Epidermal melanocyte (primary cell): ENCODE measurements at regions not wholly inside any gene's neighbourhood (a gene's known extent, or its start where the extent isn't known, plus 50 kb on each side); places are given as distances from the start of the nearest gene placed in this dataset.

ENCODE experiments used
- DNase-seq: peaks from one replicate; pipeline ENCODE4 v3.0.0; 2011; ENCODE audit warnings: low spot score; ENCODE audit not compliant: insufficient read length

- DNase-seq: no peak
Measured at GRCh38 chr1:239872626-239873025, 219.1 kb upstream of the FMN2 start.

GRCh38 chr1:239874831-239875230 is 216.9 kb upstream of the FMN2 start:
- DNase-seq: no peak

GRCh38 chr1:239879321-239880170 is 212.1 kb upstream of the FMN2 start:
- no peak for DNase-seq

GRCh38 chr1:239882967-239883366 is 208.7 kb upstream of the FMN2 start:
- no peak for DNase-seq

GRCh38 chr1:239884796-239885195 is 206.9 kb upstream of the FMN2 start:
- DNase-seq: no peak

- no peak for DNase-seq
Measured at GRCh38 chr1:239886266-239886665, 205.4 kb upstream of the FMN2 start.

GRCh38 chr1:239888639-239889038 is 203.0 kb upstream of the FMN2 start:
- DNase-seq: no peak

GRCh38 chr1:239891621-239892358 is 199.9 kb upstream of the FMN2 start:
- no peak for DNase-seq

GRCh38 chr1:239892602-239893001 is 199.1 kb upstream of the FMN2 start:
- DNase-seq: no peak

GRCh38 chr1:239893127-239893731 is 198.5 kb upstream of the FMN2 start:
- DNase-seq: no peak

GRCh38 chr1:239896569-239896968 is 195.1 kb upstream of the FMN2 start:
- DNase-seq: no peak

GRCh38 chr1:239896980-239897379 is 194.7 kb upstream of the FMN2 start:
- DNase-seq: no peak

- DNase-seq: no peak
Measured at GRCh38 chr1:239897458-239897857, 194.2 kb upstream of the FMN2 start.

GRCh38 chr1:239898062-239898730 is 193.5 kb upstream of the FMN2 start:
- DNase-seq: peak; percentile 80

- DNase-seq: no peak
Measured at GRCh38 chr1:239899747-239900146, 191.9 kb upstream of the FMN2 start.

GRCh38 chr1:239906394-239906793 is 185.3 kb upstream of the FMN2 start:
- no peak for DNase-seq

- no peak for DNase-seq
Measured at GRCh38 chr1:239909898-239910297, 181.8 kb upstream of the FMN2 start.

- DNase-seq: no peak
Measured at GRCh38 chr1:239912471-239912870, 179.2 kb upstream of the FMN2 start.

- DNase-seq: no peak
Measured at GRCh38 chr1:239913141-239913585, 178.5 kb upstream of the FMN2 start.

- DNase-seq: peak; percentile 51
Measured at GRCh38 chr1:239914751-239915231, 176.9 kb upstream of the FMN2 start.

- no peak for DNase-seq
Measured at GRCh38 chr1:239918634-239919033, 173.0 kb upstream of the FMN2 start.
